ENCODE measurements at regions not wholly inside any gene's neighbourhood (a gene's known extent, or its start where the extent isn't known, plus 50 kb on each side); places are given as distances from the start of the nearest gene placed in this dataset.

- Histone ChIP-seq H3K36me3 (ENCODE audit: insufficient read depth, low read length) (no peaks in the 10 kb centered on the region), H3K27ac (no peak overlapping the region), H3K4me3 (no peak overlapping the region), H3K9ac (ENCODE audit: insufficient read length) (no peak overlapping the region), H3K9me3 (ENCODE audit: low read depth, low read length) (no peaks in the 10 kb centered on the region)
- TF ChIP-seq POLR2AphosphoS5 (IDR thresholded peaks at IDR 0.05; ENCODE audit: borderline replicate concordance, low read depth, low read length) = no peak
- TF ChIP-seq FOXP2 (optimal IDR thresholded peaks at IDR 0.05; ENCODE audit: control extremely low read depth, extremely low read length, insufficient read depth) = no peak
- no peak for TF ChIP-seq EZH2 (IDR thresholded peaks at IDR 0.05)
- no peak for DNase-seq (ENCODE audit: low read depth, low spot score)
Measured at GRCh38 chr9:81202292-81202691, 487.1 kb downstream of the TLE1 start.

GRCh38 chr9:81195206-81195605 is 494.1 kb downstream of the TLE1 start:
- Histone ChIP-seq H3K9me3 (ENCODE audit: low read depth, low read length) (no peaks in the 10 kb centered on the region), H3K4me3 (no peak overlapping the region), H3K9ac (ENCODE audit: insufficient read length) (no peak overlapping the region), H3K27ac (no peak overlapping the region), H3K36me3 (ENCODE audit: insufficient read depth, low read length) (no peaks in the 10 kb centered on the region)
- no peak for TF ChIP-seq POLR2AphosphoS5 (IDR thresholded peaks at IDR 0.05; ENCODE audit: borderline replicate concordance, low read depth, low read length)
- no peak for TF ChIP-seq FOXP2 (optimal IDR thresholded peaks at IDR 0.05; ENCODE audit: control extremely low read depth, extremely low read length, insufficient read depth)
- TF ChIP-seq EZH2 (IDR thresholded peaks at IDR 0.05) = no peak
- no peak for DNase-seq (ENCODE audit: low read depth, low spot score)

GRCh38 chr9:81193362-81194339 is 495.7 kb downstream of the TLE1 start:
- TF ChIP-seq FOXP2 (optimal IDR thresholded peaks at IDR 0.05; ENCODE audit: control extremely low read depth, extremely low read length, insufficient read depth) (no peak), EZH2 (IDR thresholded peaks at IDR 0.05) (no peak), POLR2AphosphoS5 (IDR thresholded peaks at IDR 0.05; ENCODE audit: borderline replicate concordance, low read depth, low read length) (no peak)
- Histone ChIP-seq H3K27ac (no peak overlapping the region), H3K9ac (ENCODE audit: insufficient read length) (no peak overlapping the region), H3K36me3 (ENCODE audit: insufficient read depth, low read length) (no peaks in the 10 kb centered on the region), H3K9me3 (ENCODE audit: low read depth, low read length) (no peaks in the 10 kb centered on the region), H3K4me3 (no peak overlapping the region)
- DNase-seq (ENCODE audit: low read depth, low spot score) = no peak

- Histone ChIP-seq H3K9ac (ENCODE audit: insufficient read length) (no peak overlapping the region), H3K4me3 (no peak overlapping the region), H3K36me3 (ENCODE audit: insufficient read depth, low read length) (no peaks in the 10 kb centered on the region), H3K27ac (no peak overlapping the region), H3K9me3 (ENCODE audit: low read depth, low read length) (no peaks in the 10 kb centered on the region)
- DNase-seq (ENCODE audit: low read depth, low spot score) = no peak
- TF ChIP-seq EZH2 (IDR thresholded peaks at IDR 0.05) (no peak), FOXP2 (optimal IDR thresholded peaks at IDR 0.05; ENCODE audit: control extremely low read depth, extremely low read length, insufficient read depth) (no peak), POLR2AphosphoS5 (IDR thresholded peaks at IDR 0.05; ENCODE audit: borderline replicate concordance, low read depth, low read length) (no peak)
Measured at GRCh38 chr9:81191222-81191621, 498.1 kb downstream of the TLE1 start.

- no peaks in the 10 kb centered on the region for H3K9me3 ChIP-seq (ENCODE audit: low read depth, low read length)
- no peaks in the 10 kb centered on the region for H3K36me3 ChIP-seq (ENCODE audit: insufficient read depth, low read length)
- no peak overlapping the region for H3K27ac ChIP-seq
Measured at GRCh38 chr9:81190659-81191058, 498.7 kb downstream of the TLE1 start.

GRCh38 chr9:81183761-81184160 is 505.6 kb downstream of the TLE1 start:
- Histone ChIP-seq H3K4me3 (no peak overlapping the region), H3K36me3 (ENCODE audit: insufficient read depth, low read length) (no peaks in the 10 kb centered on the region)
- TF ChIP-seq EZH2 (IDR thresholded peaks at IDR 0.05) (no peak), FOXP2 (optimal IDR thresholded peaks at IDR 0.05; ENCODE audit: control extremely low read depth, extremely low read length, insufficient read depth) (no peak), POLR2AphosphoS5 (IDR thresholded peaks at IDR 0.05; ENCODE audit: borderline replicate concordance, low read depth, low read length) (no peak)

More at GRCh38 chr9:81190659-81191058, 498.7 kb downstream of the TLE1 start:
- Histone ChIP-seq H3K9ac (ENCODE audit: insufficient read length) (no peak overlapping the region), H3K4me3 (no peak overlapping the region)
- no peak for TF ChIP-seq FOXP2 (optimal IDR thresholded peaks at IDR 0.05; ENCODE audit: control extremely low read depth, extremely low read length, insufficient read depth)
- no peak for TF ChIP-seq EZH2 (IDR thresholded peaks at IDR 0.05)
- no peak for TF ChIP-seq POLR2AphosphoS5 (IDR thresholded peaks at IDR 0.05; ENCODE audit: borderline replicate concordance, low read depth, low read length)
- no peak for DNase-seq (ENCODE audit: low read depth, low spot score)

GRCh38 chr9:81182431-81182830 is 506.9 kb downstream of the TLE1 start:
- H3K36me3 ChIP-seq (ENCODE audit: insufficient read depth, low read length) = no peaks in the 10 kb centered on the region
- no peak overlapping the region for H3K4me3 ChIP-seq
- no peak for TF ChIP-seq EZH2 (IDR thresholded peaks at IDR 0.05)
- no peak for TF ChIP-seq FOXP2 (optimal IDR thresholded peaks at IDR 0.05; ENCODE audit: control extremely low read depth, extremely low read length, insufficient read depth)
- TF ChIP-seq POLR2AphosphoS5 (IDR thresholded peaks at IDR 0.05; ENCODE audit: borderline replicate concordance, low read depth, low read length) = no peak
- H3K9me3 ChIP-seq (ENCODE audit: low read depth, low read length) = no peaks in the 10 kb centered on the region
- no peak overlapping the region for H3K27ac ChIP-seq
- no peak overlapping the region for H3K9ac ChIP-seq (ENCODE audit: insufficient read length)
- no peak for DNase-seq (ENCODE audit: low read depth, low spot score)

More at GRCh38 chr9:81183761-81184160, 505.6 kb downstream of the TLE1 start:
- Histone ChIP-seq H3K27ac (no peak overlapping the region), H3K9me3 (ENCODE audit: low read depth, low read length) (no peaks in the 10 kb centered on the region), H3K9ac (ENCODE audit: insufficient read length) (no peak overlapping the region)
- no peak for DNase-seq (ENCODE audit: low read depth, low spot score)

GRCh38 chr9:81174023-81174422 is 515.3 kb downstream of the TLE1 start:
- Histone ChIP-seq H3K36me3 (ENCODE audit: insufficient read depth, low read length) (no peaks in the 10 kb centered on the region), H3K27ac (no peak overlapping the region), H3K9me3 (ENCODE audit: low read depth, low read length) (no peaks in the 10 kb centered on the region), H3K9ac (ENCODE audit: insufficient read length) (no peak overlapping the region), H3K4me3 (no peak overlapping the region)
- TF ChIP-seq EZH2 (IDR thresholded peaks at IDR 0.05) (no peak), POLR2AphosphoS5 (IDR thresholded peaks at IDR 0.05; ENCODE audit: borderline replicate concordance, low read depth, low read length) (no peak), FOXP2 (optimal IDR thresholded peaks at IDR 0.05; ENCODE audit: control extremely low read depth, extremely low read length, insufficient read depth) (no peak)
- DNase-seq (ENCODE audit: low read depth, low spot score) = no peak
